ENCODE measurements at regions not wholly inside any gene's neighbourhood (a gene's known extent, or its start where the extent isn't known, plus 50 kb on each side); places are given as distances from the start of the nearest gene placed in this dataset.

DNA sequence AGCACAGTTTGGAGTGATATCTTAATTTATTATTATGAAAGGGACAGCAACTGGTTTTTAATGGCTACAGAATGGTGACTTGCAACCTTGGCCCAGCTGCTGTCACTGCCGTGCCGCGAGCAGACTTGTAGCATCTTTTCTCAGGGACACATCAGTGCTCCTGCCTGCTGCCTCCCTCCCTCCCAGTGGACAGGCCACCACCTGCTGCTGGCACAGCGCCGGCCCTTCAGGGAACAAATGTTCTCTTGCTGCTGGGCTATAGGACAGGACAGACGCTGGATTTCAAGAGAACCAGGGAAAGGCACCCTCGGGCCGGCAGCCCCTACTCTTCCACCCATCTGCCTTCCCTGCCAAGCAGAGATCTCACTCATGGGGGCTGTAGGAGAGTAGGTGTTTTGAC is 413.8 kb upstream of the NFIA start:
- POLR2A ChIA-PET = no interaction called here
- Histone ChIP-seq H3K36me3 (ENCODE audit: insufficient read depth, low read length) (no peaks in the 10 kb centered on the region), H4K20me1 (ENCODE audit: insufficient read depth, low read length) (no peaks in the 10 kb centered on the region), H3K4me2 (ENCODE audit: low read length) (no peak overlapping the region), H3K4me3 (ENCODE audit: low read depth, low read length, poor library complexity, severe bottlenecking) (no peak overlapping the region), H3K27ac (ENCODE audit: low read depth, low read length, poor library complexity, severe bottlenecking) (no peak overlapping the region), H3K9me3 (ENCODE audit: low read length) (no peaks in the 10 kb centered on the region), H3K79me2 (ENCODE audit: insufficient read depth, low read depth, low read length) (no peaks in the 10 kb centered on the region), H3K4me1 (ENCODE audit: insufficient read depth, low read length, poor library complexity, severe bottlenecking) (no peaks in the 10 kb centered on the region), H3K9me2 (ENCODE audit: insufficient read depth, low read length) (no peaks in the 10 kb centered on the region), H2AFZ (ENCODE audit: low read length) (no peak overlapping the region)
- no TSS peak for BruUV-seq (replicated peaks)
- CTCF ChIA-PET (ENCODE audit: unreplicated experiment) = no interaction called here
- no peak for DNase-seq (ENCODE audit: low spot score)
- TF ChIP-seq EZH2phosphoT487 (IDR thresholded peaks at IDR 0.05; ENCODE audit: borderline replicate concordance, low read depth, low read length) = no peak
- TF ChIP-seq, protein P1, sequence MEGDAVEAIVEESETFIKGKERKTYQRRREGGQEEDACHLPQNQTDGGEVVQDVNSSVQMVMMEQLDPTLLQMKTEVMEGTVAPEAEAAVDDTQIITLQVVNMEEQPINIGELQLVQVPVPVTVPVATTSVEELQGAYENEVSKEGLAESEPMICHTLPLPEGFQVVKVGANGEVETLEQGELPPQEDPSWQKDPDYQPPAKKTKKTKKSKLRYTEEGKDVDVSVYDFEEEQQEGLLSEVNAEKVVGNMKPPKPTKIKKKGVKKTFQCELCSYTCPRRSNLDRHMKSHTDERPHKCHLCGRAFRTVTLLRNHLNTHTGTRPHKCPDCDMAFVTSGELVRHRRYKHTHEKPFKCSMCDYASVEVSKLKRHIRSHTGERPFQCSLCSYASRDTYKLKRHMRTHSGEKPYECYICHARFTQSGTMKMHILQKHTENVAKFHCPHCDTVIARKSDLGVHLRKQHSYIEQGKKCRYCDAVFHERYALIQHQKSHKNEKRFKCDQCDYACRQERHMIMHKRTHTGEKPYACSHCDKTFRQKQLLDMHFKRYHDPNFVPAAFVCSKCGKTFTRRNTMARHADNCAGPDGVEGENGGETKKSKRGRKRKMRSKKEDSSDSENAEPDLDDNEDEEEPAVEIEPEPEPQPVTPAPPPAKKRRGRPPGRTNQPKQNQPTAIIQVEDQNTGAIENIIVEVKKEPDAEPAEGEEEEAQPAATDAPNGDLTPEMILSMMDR (conservative IDR thresholded peaks at IDR 0.05; ENCODE audit: low read length) = no peak
- intact Hi-C loops (cut with micrococcal nuclease; ENCODE audit: unreplicated experiment) = no loop called here

DNA sequence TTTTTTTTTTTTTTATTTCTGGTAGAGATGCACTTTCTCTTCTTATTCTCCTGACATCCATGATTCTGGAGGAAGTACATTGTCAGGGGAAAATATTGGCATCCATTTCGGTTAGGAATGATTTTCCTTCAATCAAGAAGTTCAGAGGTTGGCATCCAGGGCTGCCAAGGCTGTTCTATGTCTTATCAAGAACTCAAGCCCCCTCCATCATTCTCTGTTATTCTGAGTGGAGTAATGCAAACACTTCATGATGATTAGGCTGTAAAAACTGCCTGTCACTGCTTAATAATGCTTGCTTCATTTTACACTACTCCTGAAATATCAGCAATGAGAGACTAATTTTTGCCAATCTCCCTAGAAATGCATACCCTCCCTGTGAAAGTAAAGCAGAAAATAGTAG is 417.1 kb upstream of the NFIA start:
- Histone ChIP-seq H3K4me2 (ENCODE audit: low read length) (no peak overlapping the region), H3K4me3 (ENCODE audit: low read depth, low read length, poor library complexity, severe bottlenecking) (no peak overlapping the region), H3K9me3 (ENCODE audit: low read length) (no peaks in the 10 kb centered on the region), H4K20me1 (ENCODE audit: insufficient read depth, low read length) (no peaks in the 10 kb centered on the region), H3K9me2 (ENCODE audit: insufficient read depth, low read length) (no peaks in the 10 kb centered on the region), H3K27ac (ENCODE audit: low read depth, low read length, poor library complexity, severe bottlenecking) (no peak overlapping the region), H3K79me2 (ENCODE audit: insufficient read depth, low read depth, low read length) (no peaks in the 10 kb centered on the region), H2AFZ (ENCODE audit: low read length) (no peak overlapping the region), H3K4me1 (ENCODE audit: insufficient read depth, low read length, poor library complexity, severe bottlenecking) (no peaks in the 10 kb centered on the region), H3K36me3 (ENCODE audit: insufficient read depth, low read length) (no peaks in the 10 kb centered on the region)
- ChIA-PET POLR2A (no interaction called here), CTCF (ENCODE audit: unreplicated experiment) (no interaction called here)
- TF ChIP-seq EZH2phosphoT487 (IDR thresholded peaks at IDR 0.05; ENCODE audit: borderline replicate concordance, low read depth, low read length) = no peak
- TF ChIP-seq, protein P1 (conservative IDR thresholded peaks at IDR 0.05; ENCODE audit: low read length) = no peak
- DNase-seq (ENCODE audit: low spot score) = no peak
- no TSS peak for BruUV-seq (replicated peaks)
- intact Hi-C loops (cut with micrococcal nuclease; ENCODE audit: unreplicated experiment) = no loop called here

DNA sequence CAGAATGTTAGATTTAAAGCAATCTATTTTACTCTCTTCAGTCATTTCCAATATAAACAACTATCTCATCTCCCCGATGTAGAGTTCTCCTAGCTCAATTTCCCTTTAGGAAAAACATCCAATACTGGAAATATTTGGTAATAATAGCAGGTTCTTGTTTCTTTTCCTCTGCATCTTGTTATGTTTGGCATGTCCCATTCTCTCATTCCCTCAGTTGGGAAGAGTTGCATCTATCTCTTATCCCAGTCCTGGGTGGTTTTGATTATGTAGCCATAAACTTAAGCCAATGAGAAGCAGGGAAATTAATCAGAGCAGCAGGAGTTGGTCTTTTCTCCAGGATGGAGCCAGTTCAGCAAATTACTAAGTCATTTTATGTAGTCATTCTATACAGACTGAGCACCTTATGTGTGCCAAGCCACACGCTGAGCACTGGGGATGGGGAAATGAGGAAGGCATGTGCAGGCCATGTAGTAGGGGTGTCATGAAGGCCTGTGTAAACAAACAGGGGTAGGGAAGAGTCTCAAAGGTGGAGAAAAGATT is 418.2 kb upstream of the NFIA start:
- Histone ChIP-seq H3K4me2 (ENCODE audit: low read length) (no peak overlapping the region), H2AFZ (ENCODE audit: low read length) (no peak overlapping the region), H3K9me3 (ENCODE audit: low read length) (no peaks in the 10 kb centered on the region), H3K4me1 (ENCODE audit: insufficient read depth, low read length, poor library complexity, severe bottlenecking) (no peaks in the 10 kb centered on the region), H3K4me3 (ENCODE audit: low read depth, low read length, poor library complexity, severe bottlenecking) (no peak overlapping the region), H3K27ac (ENCODE audit: low read depth, low read length, poor library complexity, severe bottlenecking) (no peak overlapping the region), H4K20me1 (ENCODE audit: insufficient read depth, low read length) (no peaks in the 10 kb centered on the region), H3K9me2 (ENCODE audit: insufficient read depth, low read length) (no peaks in the 10 kb centered on the region), H3K36me3 (ENCODE audit: insufficient read depth, low read length) (no peaks in the 10 kb centered on the region), H3K79me2 (ENCODE audit: insufficient read depth, low read depth, low read length) (no peaks in the 10 kb centered on the region)
- intact Hi-C loops (cut with micrococcal nuclease; ENCODE audit: unreplicated experiment) = no loop called here
- CTCF ChIA-PET (ENCODE audit: unreplicated experiment) = no interaction called here
- no TSS peak for BruUV-seq (replicated peaks)
- TF ChIP-seq EZH2phosphoT487 (IDR thresholded peaks at IDR 0.05; ENCODE audit: borderline replicate concordance, low read depth, low read length) = no peak
- TF ChIP-seq, protein P1 (conservative IDR thresholded peaks at IDR 0.05; ENCODE audit: low read length) = no peak
- POLR2A ChIA-PET = no interaction called here
- DNase-seq (ENCODE audit: low spot score) = no peak

Data from OCI-LY7 (cell line).